22Rv1 (cell line): ENCODE measurements at regions not wholly inside any gene's neighbourhood (a gene's known extent, or its start where the extent isn't known, plus 50 kb on each side); places are given as distances from the start of the nearest gene placed in this dataset.

Experiments
- CTCF ChIP-seq: fragments of 450-650 bp; IDR thresholded peaks from 2 replicates; pipeline ENCODE4 v1.5.1; 2017; ENCODE audit warnings: mild to moderate bottlenecking
- ZFX ChIP-seq: fragments of 450-650 bp; IDR thresholded peaks from 2 replicates; pipeline ENCODE4 v1.6.1; 2017; ENCODE audit warnings: antibody characterized with exemption, borderline replicate concordance

DNA sequence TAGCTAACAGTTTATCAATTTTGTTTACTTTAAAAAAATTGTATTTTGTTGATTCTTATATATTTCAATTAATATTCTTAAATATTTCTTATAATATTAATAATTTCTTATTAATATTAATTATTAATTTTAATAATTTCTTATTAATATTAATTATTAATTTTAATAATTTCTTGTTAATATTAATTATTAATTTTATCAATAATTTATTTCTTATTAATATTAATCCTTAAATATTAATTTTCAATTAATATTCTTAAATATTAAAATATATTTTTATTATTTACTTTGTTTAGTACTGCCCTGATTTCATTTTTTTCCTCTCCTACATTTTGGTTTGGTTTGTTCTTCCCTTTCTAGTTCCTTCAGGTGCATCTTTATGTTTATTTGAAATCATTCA lies 1208.1 kb downstream of the LRFN5 start:
- no peak for TF ChIP-seq ZFX
- no peak for TF ChIP-seq CTCF
